OCI-LY3 (cell line): ENCODE measurements at regions not wholly inside any gene's neighbourhood (a gene's known extent, or its start where the extent isn't known, plus 50 kb on each side); places are given as distances from the start of the nearest gene placed in this dataset.

Experiments
- EZH2phosphoT487 ChIP-seq: fragments of 200-600 bp; shearing (Covaris generic); IDR thresholded peaks from 2 replicates; pipeline ENCODE4 v1.6.1; 2018; ENCODE audit warnings: antibody characterized with exemption, mixed run types, low read depth
- TF ChIP-seq, protein P1 (sequence below): fragments of 200-600, 300-600 bp; sonication (generic); IDR thresholded peaks from 2 replicates; pipeline ENCODE4 v1.5.1; 2014; ENCODE audit warnings: antibody characterized with exemption, low read length, low read depth

DNA sequence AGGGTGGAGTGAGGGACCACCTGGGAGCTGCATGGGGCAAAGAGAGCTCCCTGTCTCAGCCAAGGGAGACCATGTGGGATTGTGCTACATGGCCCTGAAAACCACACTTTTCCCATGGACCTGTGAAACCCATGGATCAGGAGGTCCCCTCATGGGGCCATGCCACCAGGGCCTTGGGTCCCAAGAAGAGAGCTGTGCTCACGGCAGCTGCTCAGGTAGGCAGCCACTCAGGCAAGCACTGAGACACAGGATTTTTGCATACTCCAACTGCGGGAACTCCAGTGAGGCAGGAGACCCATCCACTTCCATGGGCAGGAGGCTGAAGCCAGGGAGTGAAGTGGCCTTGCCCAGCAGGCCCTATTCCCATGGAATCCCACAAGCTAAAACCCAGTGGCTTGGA lies 190.0 kb downstream of the KCNA4 start:
- TF ChIP-seq, protein P1, sequence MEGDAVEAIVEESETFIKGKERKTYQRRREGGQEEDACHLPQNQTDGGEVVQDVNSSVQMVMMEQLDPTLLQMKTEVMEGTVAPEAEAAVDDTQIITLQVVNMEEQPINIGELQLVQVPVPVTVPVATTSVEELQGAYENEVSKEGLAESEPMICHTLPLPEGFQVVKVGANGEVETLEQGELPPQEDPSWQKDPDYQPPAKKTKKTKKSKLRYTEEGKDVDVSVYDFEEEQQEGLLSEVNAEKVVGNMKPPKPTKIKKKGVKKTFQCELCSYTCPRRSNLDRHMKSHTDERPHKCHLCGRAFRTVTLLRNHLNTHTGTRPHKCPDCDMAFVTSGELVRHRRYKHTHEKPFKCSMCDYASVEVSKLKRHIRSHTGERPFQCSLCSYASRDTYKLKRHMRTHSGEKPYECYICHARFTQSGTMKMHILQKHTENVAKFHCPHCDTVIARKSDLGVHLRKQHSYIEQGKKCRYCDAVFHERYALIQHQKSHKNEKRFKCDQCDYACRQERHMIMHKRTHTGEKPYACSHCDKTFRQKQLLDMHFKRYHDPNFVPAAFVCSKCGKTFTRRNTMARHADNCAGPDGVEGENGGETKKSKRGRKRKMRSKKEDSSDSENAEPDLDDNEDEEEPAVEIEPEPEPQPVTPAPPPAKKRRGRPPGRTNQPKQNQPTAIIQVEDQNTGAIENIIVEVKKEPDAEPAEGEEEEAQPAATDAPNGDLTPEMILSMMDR = no peak
- no peak for TF ChIP-seq EZH2phosphoT487
